DND-41 (cell line): ENCODE measurements at regions not wholly inside any gene's neighbourhood (a gene's known extent, or its start where the extent isn't known, plus 50 kb on each side); places are given as distances from the start of the nearest gene placed in this dataset.

Source experiments
- EZH2 ChIP-seq: IDR thresholded peaks from 3 replicates; pipeline ENCODE4 v1.6.1; 2012; ENCODE audit warnings: borderline replicate concordance, low read depth, mild to moderate bottlenecking, moderate library complexity, low read length, inconsistent platforms; ENCODE audit not compliant: severe bottlenecking
- TF ChIP-seq, protein P1 (sequence below): IDR thresholded peaks from 2 replicates; pipeline ENCODE4 v1.5.1; 2012; ENCODE audit warnings: borderline replicate concordance, low read length, moderate library complexity, mild to moderate bottlenecking; ENCODE audit not compliant: poor library complexity, severe bottlenecking; ENCODE audit errors: extremely low read depth

GRCh38 chr7:17580141-17580540 is 281.7 kb downstream of the AHR start:
- TF ChIP-seq, protein P1, sequence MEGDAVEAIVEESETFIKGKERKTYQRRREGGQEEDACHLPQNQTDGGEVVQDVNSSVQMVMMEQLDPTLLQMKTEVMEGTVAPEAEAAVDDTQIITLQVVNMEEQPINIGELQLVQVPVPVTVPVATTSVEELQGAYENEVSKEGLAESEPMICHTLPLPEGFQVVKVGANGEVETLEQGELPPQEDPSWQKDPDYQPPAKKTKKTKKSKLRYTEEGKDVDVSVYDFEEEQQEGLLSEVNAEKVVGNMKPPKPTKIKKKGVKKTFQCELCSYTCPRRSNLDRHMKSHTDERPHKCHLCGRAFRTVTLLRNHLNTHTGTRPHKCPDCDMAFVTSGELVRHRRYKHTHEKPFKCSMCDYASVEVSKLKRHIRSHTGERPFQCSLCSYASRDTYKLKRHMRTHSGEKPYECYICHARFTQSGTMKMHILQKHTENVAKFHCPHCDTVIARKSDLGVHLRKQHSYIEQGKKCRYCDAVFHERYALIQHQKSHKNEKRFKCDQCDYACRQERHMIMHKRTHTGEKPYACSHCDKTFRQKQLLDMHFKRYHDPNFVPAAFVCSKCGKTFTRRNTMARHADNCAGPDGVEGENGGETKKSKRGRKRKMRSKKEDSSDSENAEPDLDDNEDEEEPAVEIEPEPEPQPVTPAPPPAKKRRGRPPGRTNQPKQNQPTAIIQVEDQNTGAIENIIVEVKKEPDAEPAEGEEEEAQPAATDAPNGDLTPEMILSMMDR = no peak
- no peak for TF ChIP-seq EZH2
